Testis (tissue), 2 donors: ENCODE measurements at regions not wholly inside any gene's neighbourhood (a gene's known extent, or its start where the extent isn't known, plus 50 kb on each side); places are given as distances from the start of the nearest gene placed in this dataset.

Experiments used
- DNase-seq: peaks from one replicate; pipeline ENCODE4 v3.0.0-alpha.2; 2019
- H3K27ac ChIP-seq, 2 donors: fragments of 200-600 bp; sonication (generic); one replicate each; pipeline ENCODE4 v1.5.1; 2019
- H3K27me3 ChIP-seq: fragments of 200-600 bp; sonication (generic); one replicate; pipeline ENCODE4 v1.5.1; 2019
- H3K36me3 ChIP-seq: fragments of 200-600 bp; sonication (generic); one replicate; pipeline ENCODE4 v1.5.1; 2017; ENCODE audit warnings: low read depth; ENCODE audit errors: missing control alignments
- H3K4me1 ChIP-seq: fragments of 200-600 bp; sonication (generic); one replicate; pipeline ENCODE4 v1.5.1; 2019
- H3K4me3 ChIP-seq, 2 donors: fragments of 200-600 bp; sonication (generic); one replicate each; pipeline ENCODE4 v1.5.1; 2017 to 2019
- H3K9me3 ChIP-seq: fragments of 200-600 bp; sonication (generic); one replicate; pipeline ENCODE4 v1.5.1; 2017
- POLR2A ChIP-seq: fragments of 450-650 bp; IDR thresholded peaks from one replicate; pipeline ENCODE4 v1.6.1; 2017; ENCODE audit warnings: antibody characterized with exemption, mild to moderate bottlenecking, moderate library complexity
- WGBS, 2 donors: methylation state at CpG; one replicate each; pipeline ENCODE4 v1.1.5; 2018; 5-methylcytosine and 5-hydroxymethylcytosine counted together
- intact Hi-C: fragments of 100-400 bp; cut with DNase I; formaldehyde crosslinking; loops from one replicate; pipeline ENCODE4 v1.15.1; 2023; ENCODE audit warnings: low total_unique reads
- TF ChIP-seq, protein P1 (sequence below), 3 experiments: fragments of 450-650 bp in 2 of 3; fragments of 200-600 bp in 1 of 3; sonication (generic) in 1 of 3; IDR thresholded peaks; one replicate each; pipeline ENCODE4 v1.5.1; 2016 to 2019; ENCODE audit warnings: antibody characterized with exemption in 3 of 3, mild to moderate bottlenecking in 2 of 3, moderate library complexity in 1 of 3

DNA sequence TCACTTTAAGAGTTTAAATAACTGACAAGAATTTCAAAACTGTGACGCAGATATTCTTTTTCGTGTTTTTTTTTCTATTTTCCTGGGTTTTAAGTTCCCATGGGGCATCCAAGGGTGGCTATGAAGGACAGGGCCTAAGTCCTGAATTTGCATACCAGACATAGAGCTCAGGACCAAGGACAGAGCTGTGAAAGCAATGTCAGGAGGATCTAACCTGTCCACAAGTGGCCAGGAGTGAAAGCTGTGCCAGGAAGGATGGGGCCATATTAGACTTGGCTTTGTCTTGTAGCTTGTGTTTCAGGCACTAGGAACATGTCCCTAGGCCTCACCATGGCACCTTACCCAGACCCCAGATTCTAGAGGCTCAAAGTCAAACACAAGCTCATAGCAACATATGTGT lies 289.4 kb upstream of the MIR17HG start:
- intact Hi-C loops: no loop called here
- no peaks in the 10 kb centered on the region for H3K27me3 ChIP-seq
- H3K4me3 ChIP-seq: no peak overlapping the region
- 94 to 95% methylated on average over 2 of the region's 2 CpGs for WGBS, 2 donors
- H3K36me3 ChIP-seq: no peaks in the 10 kb centered on the region
- no peaks in the 10 kb centered on the region for H3K9me3 ChIP-seq
- no peaks in the 10 kb centered on the region for H3K4me1 ChIP-seq
- H3K27ac ChIP-seq: no peak overlapping the region
- DNase-seq: no peak
- TF ChIP-seq, protein P1, sequence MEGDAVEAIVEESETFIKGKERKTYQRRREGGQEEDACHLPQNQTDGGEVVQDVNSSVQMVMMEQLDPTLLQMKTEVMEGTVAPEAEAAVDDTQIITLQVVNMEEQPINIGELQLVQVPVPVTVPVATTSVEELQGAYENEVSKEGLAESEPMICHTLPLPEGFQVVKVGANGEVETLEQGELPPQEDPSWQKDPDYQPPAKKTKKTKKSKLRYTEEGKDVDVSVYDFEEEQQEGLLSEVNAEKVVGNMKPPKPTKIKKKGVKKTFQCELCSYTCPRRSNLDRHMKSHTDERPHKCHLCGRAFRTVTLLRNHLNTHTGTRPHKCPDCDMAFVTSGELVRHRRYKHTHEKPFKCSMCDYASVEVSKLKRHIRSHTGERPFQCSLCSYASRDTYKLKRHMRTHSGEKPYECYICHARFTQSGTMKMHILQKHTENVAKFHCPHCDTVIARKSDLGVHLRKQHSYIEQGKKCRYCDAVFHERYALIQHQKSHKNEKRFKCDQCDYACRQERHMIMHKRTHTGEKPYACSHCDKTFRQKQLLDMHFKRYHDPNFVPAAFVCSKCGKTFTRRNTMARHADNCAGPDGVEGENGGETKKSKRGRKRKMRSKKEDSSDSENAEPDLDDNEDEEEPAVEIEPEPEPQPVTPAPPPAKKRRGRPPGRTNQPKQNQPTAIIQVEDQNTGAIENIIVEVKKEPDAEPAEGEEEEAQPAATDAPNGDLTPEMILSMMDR (IDR thresholded peaks at IDR 0.05): no peak
- TF ChIP-seq POLR2A: no peak

DNA sequence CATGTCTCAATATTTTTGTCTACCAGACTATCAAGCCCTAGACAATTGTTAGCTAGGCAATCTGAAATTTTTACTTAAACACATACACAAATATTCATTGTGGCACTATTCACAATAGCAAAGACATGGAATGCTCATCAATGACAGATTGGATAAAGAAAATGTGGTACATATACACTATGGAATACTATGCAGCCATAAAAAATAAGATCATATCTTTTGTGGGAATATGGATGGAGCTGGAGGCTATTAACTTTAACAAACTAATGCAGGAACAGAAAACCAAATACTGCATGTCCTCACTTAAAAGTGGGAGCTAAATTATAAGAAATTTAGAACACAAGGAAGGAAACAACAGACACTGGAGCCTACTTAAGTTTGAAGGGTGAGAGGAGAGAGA lies 288.6 kb upstream of the MIR17HG start:
- no peak for TF ChIP-seq POLR2A
- TF ChIP-seq, protein P1 (IDR thresholded peaks at IDR 0.05): no peak
- Histone ChIP-seq H3K4me3 (no peak overlapping the region), H3K9me3 (no peaks in the 10 kb centered on the region), H3K27ac (no peak overlapping the region), H3K36me3 (no peaks in the 10 kb centered on the region), H3K4me1 (no peaks in the 10 kb centered on the region), H3K27me3 (no peaks in the 10 kb centered on the region)
- intact Hi-C loops: no loop called here
- DNase-seq: no peak

DNA sequence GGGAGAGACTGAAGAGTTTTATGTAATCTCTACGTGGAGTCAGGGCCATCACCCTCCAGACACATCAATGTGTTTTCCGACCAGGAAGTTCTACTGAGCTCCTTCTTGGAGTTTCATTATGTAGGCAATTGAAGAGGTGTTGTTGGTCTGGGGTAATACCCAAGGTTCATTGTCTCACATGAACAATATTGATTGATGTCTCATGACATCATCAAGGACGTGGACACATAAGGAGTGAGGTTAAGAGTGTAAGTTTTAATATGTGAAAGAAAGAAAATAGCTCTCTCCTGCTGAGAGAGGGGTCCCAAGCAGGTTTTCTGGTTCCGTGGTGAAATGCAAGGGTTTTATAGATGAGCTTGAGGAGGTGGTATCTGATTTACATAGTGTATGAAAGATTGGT lies 280.7 kb upstream of the MIR17HG start:
- H3K27me3 ChIP-seq: no peaks in the 10 kb centered on the region
- no peaks in the 10 kb centered on the region for H3K4me1 ChIP-seq
- no peaks in the 10 kb centered on the region for H3K36me3 ChIP-seq
- intact Hi-C loops: no loop called here
- no peak for TF ChIP-seq POLR2A
- TF ChIP-seq, protein P1 (IDR thresholded peaks at IDR 0.05): no peak
- no peak overlapping the region for H3K27ac ChIP-seq
- no peaks in the 10 kb centered on the region for H3K9me3 ChIP-seq
- WGBS, 2 donors: 65 to 73% methylated on average over 4 of the region's 4 CpGs
- H3K4me3 ChIP-seq: no peak overlapping the region
- no peak for DNase-seq

DNA sequence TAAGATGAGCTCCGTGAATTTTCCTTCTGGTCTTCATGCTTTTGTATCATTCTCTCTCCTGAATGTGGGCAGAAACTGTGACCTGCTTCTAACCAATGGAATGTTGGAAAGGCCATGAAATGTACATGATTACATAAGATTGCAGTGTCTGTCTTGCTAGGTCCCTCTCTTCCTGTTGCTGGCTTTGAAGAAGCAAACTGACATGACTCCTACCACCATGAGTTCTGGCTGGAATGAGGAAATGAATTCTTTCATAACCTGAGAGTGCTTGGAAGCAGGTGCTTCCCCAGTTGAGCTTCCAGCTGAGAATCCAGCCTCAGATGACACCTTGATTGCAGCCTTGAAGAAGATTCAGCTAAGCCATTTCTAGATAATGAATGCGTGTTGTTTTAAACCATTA lies 275.0 kb upstream of the MIR17HG start:
- Histone ChIP-seq H3K27me3 (no peaks in the 10 kb centered on the region), H3K27ac (no peak overlapping the region), H3K4me3 (no peak overlapping the region), H3K4me1 (no peaks in the 10 kb centered on the region), H3K36me3 (no peaks in the 10 kb centered on the region), H3K9me3 (no peaks in the 10 kb centered on the region)
- TF ChIP-seq, protein P1 (IDR thresholded peaks at IDR 0.05): no peak
- TF ChIP-seq POLR2A: no peak
- WGBS, 2 donors: 83 to 85% methylated on average over 2 of the region's 2 CpGs
- no peak for DNase-seq
- intact Hi-C loops: no loop called here

DNA sequence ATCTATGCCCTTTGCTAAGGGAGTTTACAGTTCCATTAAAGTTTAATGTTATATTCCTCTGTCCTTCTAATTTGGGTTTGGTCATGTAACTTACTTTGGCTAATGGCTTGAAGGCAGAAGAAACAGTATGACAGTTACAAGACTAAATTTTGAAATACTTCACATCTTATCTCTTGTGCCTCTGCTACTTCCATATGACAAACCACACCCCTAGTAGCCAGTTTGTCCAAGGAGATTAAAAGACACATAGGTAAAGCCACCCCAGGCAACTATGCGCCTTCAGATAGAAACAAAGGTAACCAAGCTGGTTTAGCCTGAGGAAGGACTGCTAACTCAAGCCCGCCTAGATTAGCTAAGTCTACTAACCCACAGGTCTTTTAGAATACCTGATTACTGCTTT lies 273.4 kb upstream of the MIR17HG start:
- Histone ChIP-seq H3K27ac (no peak overlapping the region), H3K9me3 (no peaks in the 10 kb centered on the region), H3K4me3 (no peak overlapping the region), H3K27me3 (no peaks in the 10 kb centered on the region), H3K4me1 (no peaks in the 10 kb centered on the region), H3K36me3 (no peaks in the 10 kb centered on the region)
- no peak for DNase-seq
- WGBS, 2 donors: 87 to 94% methylated on average over 2 of the region's 2 CpGs
- intact Hi-C loops: no loop called here
- no peak for TF ChIP-seq POLR2A
- TF ChIP-seq, protein P1 (IDR thresholded peaks at IDR 0.05): no peak
